ENCODE measurements at regions not wholly inside any gene's neighbourhood (a gene's known extent, or its start where the extent isn't known, plus 50 kb on each side); places are given as distances from the start of the nearest gene placed in this dataset.

DNA sequence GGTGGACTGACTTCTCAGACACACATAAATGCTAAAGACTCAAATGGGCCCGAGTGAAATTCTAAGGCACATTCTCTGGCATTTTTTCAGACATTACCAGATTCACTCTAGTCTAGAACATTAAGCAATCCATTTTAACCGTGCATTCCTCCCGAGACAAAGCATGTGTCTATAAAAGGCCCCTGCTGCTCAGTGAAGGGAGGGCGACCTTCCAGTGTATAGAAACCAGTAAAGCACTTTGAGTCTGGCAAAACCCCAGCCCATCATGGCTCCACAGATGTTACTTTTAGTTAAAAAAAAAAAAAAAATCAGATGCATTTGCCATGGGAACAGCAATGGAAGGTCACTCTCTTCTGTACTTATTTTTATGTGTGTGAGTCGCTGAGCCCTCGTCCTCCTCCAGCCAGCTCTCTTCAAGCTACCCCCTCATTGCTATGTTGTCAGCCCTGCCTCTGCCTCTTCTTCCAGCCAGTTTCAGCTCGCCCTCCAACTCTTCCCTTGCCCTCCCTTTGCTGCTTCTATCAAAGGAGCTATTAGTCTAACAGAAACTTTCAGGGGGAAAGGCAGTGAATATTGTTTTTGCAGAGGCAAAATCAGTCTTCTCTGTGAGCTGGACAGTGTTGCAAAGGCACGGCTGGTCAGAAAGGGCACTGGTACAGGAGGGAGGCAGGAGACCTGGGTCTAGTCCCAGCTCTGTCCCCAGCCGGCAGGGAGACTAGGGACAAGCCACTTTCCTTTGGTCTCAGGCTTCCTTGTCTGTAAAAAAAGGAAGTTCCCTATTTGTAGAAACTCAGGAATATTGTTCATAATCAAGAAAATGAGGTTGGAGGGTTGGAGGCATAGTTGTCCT is 644.2 kb downstream of the ZNF674 start:
- no peak for DNase-seq (ENCODE audit: low spot score)
- Histone ChIP-seq H3K4me3 (no peak overlapping the region), H3K27ac (no peak overlapping the region)
- no peak for TF ChIP-seq CTCF (IDR thresholded peaks at IDR 0.05)

DNA sequence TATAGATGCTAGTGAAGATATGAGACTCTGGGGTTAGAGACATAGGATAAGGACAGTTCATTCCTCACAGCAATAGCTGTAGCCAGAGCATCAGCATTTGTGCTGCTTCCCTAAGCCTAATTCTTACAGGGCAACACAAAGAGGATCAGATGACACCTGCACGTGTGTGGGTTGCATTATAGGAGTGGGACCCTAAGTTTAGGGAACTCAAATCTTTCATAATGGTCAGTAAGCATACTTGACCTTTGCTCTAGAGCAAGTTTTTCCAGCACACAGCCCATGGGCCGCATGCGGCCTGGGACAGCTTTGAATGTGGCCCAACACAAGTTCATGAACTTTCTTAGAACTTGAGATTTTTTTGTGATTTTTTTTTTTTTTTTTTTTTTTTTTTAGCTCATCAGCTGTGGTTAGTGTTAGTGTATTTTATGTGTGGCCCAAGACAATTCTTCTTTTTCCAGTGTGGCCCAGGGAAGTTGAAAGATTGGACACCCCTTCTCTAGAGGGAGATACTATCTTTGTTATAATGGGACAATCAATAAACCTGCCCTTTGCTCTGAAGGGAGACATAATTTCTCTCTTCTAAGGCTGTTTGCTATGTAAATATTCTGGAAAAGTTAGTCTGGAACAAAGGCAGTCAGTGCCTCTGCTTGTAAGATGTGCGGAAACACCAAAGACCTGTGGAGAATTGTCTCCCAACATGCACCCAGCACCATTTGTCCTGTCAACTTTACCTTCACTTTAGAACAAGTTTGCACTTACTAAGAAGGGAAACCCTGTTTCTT is 650.2 kb downstream of the ZNF674 start:
- Histone ChIP-seq H3K27ac (no peak overlapping the region), H3K4me3 (no peak overlapping the region)
- TF ChIP-seq CTCF (IDR thresholded peaks at IDR 0.05), result no peak
- no peak for DNase-seq (ENCODE audit: low spot score)

- no peak overlapping the region for H3K4me3 ChIP-seq
- no peak for DNase-seq (ENCODE audit: low spot score)
- H3K27ac ChIP-seq, result no peak overlapping the region
- no peak for TF ChIP-seq CTCF (IDR thresholded peaks at IDR 0.05)
These were observed 655.8 kb downstream of the ZNF674 start for GRCh38 chrX:45889471-45889870.

DNA sequence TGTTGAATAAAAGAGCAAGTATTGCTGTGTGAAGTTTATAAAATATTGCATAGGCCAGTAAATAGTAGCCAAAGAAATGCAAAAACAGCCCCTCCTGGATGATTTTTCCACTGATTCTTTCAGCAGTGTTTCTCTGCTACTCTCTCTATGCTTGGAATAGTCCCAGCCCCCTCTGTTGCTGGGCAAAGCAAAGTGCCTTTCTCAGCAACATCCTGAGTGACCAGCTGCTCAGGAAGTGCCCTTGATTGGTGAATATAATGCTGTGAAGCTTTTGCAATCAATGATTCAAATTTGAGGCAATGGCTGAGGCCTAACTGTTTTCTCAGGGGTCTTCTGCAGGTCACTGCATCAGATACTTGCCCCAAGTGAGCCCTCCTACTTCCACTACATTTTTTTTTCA is 656.7 kb downstream of the ZNF674 start:
- no peak for DNase-seq (ENCODE audit: low spot score)
- no peak overlapping the region for H3K27ac ChIP-seq
- no peak for TF ChIP-seq CTCF (IDR thresholded peaks at IDR 0.05)
- H3K4me3 ChIP-seq, result no peak overlapping the region

GRCh38 chrX:45885931-45886330 is 659.3 kb downstream of the ZNF674 start:
- TF ChIP-seq CTCF (IDR thresholded peaks at IDR 0.05), result no peak
- H3K4me3 ChIP-seq, result no peak overlapping the region
- DNase-seq (ENCODE audit: low spot score), result no peak
- H3K27ac ChIP-seq, result no peak overlapping the region

DNA sequence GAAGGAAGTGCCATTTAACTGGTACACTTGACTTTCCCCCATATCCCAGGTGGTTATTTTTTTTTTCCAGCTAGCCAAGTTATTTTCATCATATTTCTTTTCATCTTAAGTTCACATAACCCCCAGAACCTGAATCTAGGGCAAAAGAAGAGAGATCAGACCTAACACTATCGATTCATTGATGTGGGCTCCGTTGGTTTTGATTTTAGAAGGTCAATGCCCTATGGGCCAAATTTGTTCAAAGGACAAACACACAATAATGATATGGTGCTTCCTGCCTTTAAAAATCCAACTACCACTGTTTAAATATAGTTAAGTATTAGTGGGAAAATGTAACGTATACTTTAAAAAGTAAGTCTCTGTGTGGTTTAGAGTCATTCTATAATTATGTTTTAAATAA is 665.7 kb downstream of the ZNF674 start:
- TF ChIP-seq CTCF (IDR thresholded peaks at IDR 0.05), result no peak
- Histone ChIP-seq H3K27ac (no peak overlapping the region), H3K4me3 (no peak overlapping the region)
- DNase-seq (ENCODE audit: low spot score), result no peak

Data from coronary artery (tissue), 2 donors.